ENCODE measurements at regions not wholly inside any gene's neighbourhood (a gene's known extent, or its start where the extent isn't known, plus 50 kb on each side); places are given as distances from the start of the nearest gene placed in this dataset.

GRCh38 chr5:105304859-105305258 lies 1742.3 kb upstream of the NUDT12 start:
- no peak for TF ChIP-seq CTCF (IDR thresholded peaks at IDR 0.05; ENCODE audit: insufficient read depth, low read length, severe bottlenecking)
- no peaks in the 10 kb centered on the region for H3K36me3 ChIP-seq (ENCODE audit: control insufficient read depth, insufficient read depth, low read length)
- DNase-seq (ENCODE audit: low read depth): no peak
- FAIRE-seq: no peak
- H3K27me3 ChIP-seq (ENCODE audit: control insufficient read depth, insufficient read depth, low read length): no peaks in the 10 kb centered on the region
- H3K4me3 ChIP-seq (ENCODE audit: low read depth, low read length): no peak overlapping the region

GRCh38 chr5:105288946-105289345 lies 1726.4 kb upstream of the NUDT12 start:
- no peak for DNase-seq (ENCODE audit: low read depth)
- no peak for FAIRE-seq
- H3K36me3 ChIP-seq (ENCODE audit: control insufficient read depth, insufficient read depth, low read length): no peaks in the 10 kb centered on the region
- no peak for TF ChIP-seq CTCF (IDR thresholded peaks at IDR 0.05; ENCODE audit: insufficient read depth, low read length, severe bottlenecking)
- H3K27me3 ChIP-seq (ENCODE audit: control insufficient read depth, insufficient read depth, low read length): no peaks in the 10 kb centered on the region
- H3K4me3 ChIP-seq (ENCODE audit: low read depth, low read length): no peak overlapping the region

GRCh38 chr5:105283134-105283533 lies 1720.5 kb upstream of the NUDT12 start:
- FAIRE-seq (no peak), DNase-seq (ENCODE audit: low read depth) (no peak)
- H3K4me3 ChIP-seq (ENCODE audit: low read depth, low read length): no peak overlapping the region
- no peak for TF ChIP-seq CTCF (IDR thresholded peaks at IDR 0.05; ENCODE audit: insufficient read depth, low read length, severe bottlenecking)
- no peaks in the 10 kb centered on the region for H3K27me3 ChIP-seq (ENCODE audit: control insufficient read depth, insufficient read depth, low read length)
- H3K36me3 ChIP-seq (ENCODE audit: control insufficient read depth, insufficient read depth, low read length): no peaks in the 10 kb centered on the region

GRCh38 chr5:105274079-105274478 lies 1711.5 kb upstream of the NUDT12 start:
- FAIRE-seq (no peak), DNase-seq (ENCODE audit: low read depth) (no peak)
- TF ChIP-seq CTCF (IDR thresholded peaks at IDR 0.05; ENCODE audit: insufficient read depth, low read length, severe bottlenecking): no peak

GRCh38 chr5:105263515-105263914 lies 1700.9 kb upstream of the NUDT12 start:
- DNase-seq (ENCODE audit: low read depth): no peak
- H3K27me3 ChIP-seq (ENCODE audit: control insufficient read depth, insufficient read depth, low read length): no peaks in the 10 kb centered on the region
- no peaks in the 10 kb centered on the region for H3K36me3 ChIP-seq (ENCODE audit: control insufficient read depth, insufficient read depth, low read length)
- no peak overlapping the region for H3K4me3 ChIP-seq (ENCODE audit: low read depth, low read length)
- TF ChIP-seq CTCF (IDR thresholded peaks at IDR 0.05; ENCODE audit: insufficient read depth, low read length, severe bottlenecking): no peak
- FAIRE-seq: no peak

More at GRCh38 chr5:105274079-105274478, 1711.5 kb upstream of the NUDT12 start:
- Histone ChIP-seq H3K27me3 (ENCODE audit: control insufficient read depth, insufficient read depth, low read length) (no peaks in the 10 kb centered on the region), H3K36me3 (ENCODE audit: control insufficient read depth, insufficient read depth, low read length) (no peaks in the 10 kb centered on the region), H3K4me3 (ENCODE audit: low read depth, low read length) (no peak overlapping the region)

GRCh38 chr5:105259581-105260217 lies 1697.1 kb upstream of the NUDT12 start:
- Histone ChIP-seq H3K27me3 (ENCODE audit: control insufficient read depth, insufficient read depth, low read length) (no peaks in the 10 kb centered on the region), H3K4me3 (ENCODE audit: low read depth, low read length) (no peak overlapping the region), H3K36me3 (ENCODE audit: control insufficient read depth, insufficient read depth, low read length) (no peaks in the 10 kb centered on the region)
- no peak for FAIRE-seq
- DNase-seq (ENCODE audit: low read depth): no peak
- no peak for TF ChIP-seq CTCF (IDR thresholded peaks at IDR 0.05; ENCODE audit: insufficient read depth, low read length, severe bottlenecking)
